Activated naive CD4-positive, alpha-beta T cell (primary cell): ENCODE measurements at regions not wholly inside any gene's neighbourhood (a gene's known extent, or its start where the extent isn't known, plus 50 kb on each side); places are given as distances from the start of the nearest gene placed in this dataset.
"Not testable (repeated sequence)": the region's sequence is repeated elsewhere in the genome, so short reads cannot be mapped to it uniquely, and the experiment has no call there.

Experiments used
- DNase-seq, 4 experiments: peaks; one replicate each; lab custom pipeline; 2025; lab: John Stamatoyannopoulos, UW

- DNase-seq, result no peak
Measured at GRCh38 chr3:102905811-102906210, 471.0 kb downstream of the ZPLD1 start.

GRCh38 chr3:102906818-102907217, 472.0 kb downstream of the ZPLD1 start:
- DNase-seq, result no peak

GRCh38 chr3:102909904-102910303, 475.1 kb downstream of the ZPLD1 start:
- no peak for DNase-seq

- no peak for DNase-seq
Measured at GRCh38 chr3:102916532-102916931, 481.7 kb downstream of the ZPLD1 start.

GRCh38 chr3:102926618-102927017, 491.8 kb downstream of the ZPLD1 start:
- DNase-seq, result no peak

- no peak for DNase-seq
Measured at GRCh38 chr3:102933377-102933776, 498.6 kb downstream of the ZPLD1 start.

GRCh38 chr3:102936511-102937045, 501.8 kb downstream of the ZPLD1 start:
- no peak for DNase-seq

- DNase-seq, result no peak
Measured at GRCh38 chr3:102941786-102942185, 507.0 kb downstream of the ZPLD1 start.

- DNase-seq, result not testable (repeated sequence)
Measured at GRCh38 chr3:102946445-102946844, 511.6 kb downstream of the ZPLD1 start.

GRCh38 chr3:102972350-102972749, 537.5 kb downstream of the ZPLD1 start:
- DNase-seq, result no peak

- no peak for DNase-seq
Measured at GRCh38 chr3:102974333-102974732, 539.5 kb downstream of the ZPLD1 start.

GRCh38 chr3:102979191-102979590, 544.4 kb downstream of the ZPLD1 start:
- no peak for DNase-seq

- no peak for DNase-seq
Measured at GRCh38 chr3:102979682-102980354, 545.0 kb downstream of the ZPLD1 start.

- no peak for DNase-seq
Measured at GRCh38 chr3:102980355-102980696, 545.5 kb downstream of the ZPLD1 start.

GRCh38 chr3:103002425-103003176, 567.8 kb downstream of the ZPLD1 start:
- DNase-seq, result no peak

GRCh38 chr3:103006526-103007183, 571.8 kb downstream of the ZPLD1 start:
- no peak for DNase-seq

- no peak for DNase-seq
Measured at GRCh38 chr3:103009609-103010008, 574.8 kb downstream of the ZPLD1 start.

GRCh38 chr3:103025880-103026279, 591.1 kb downstream of the ZPLD1 start:
- DNase-seq, result no peak

- DNase-seq, result no peak
Measured at GRCh38 chr3:103033841-103034240, 599.0 kb downstream of the ZPLD1 start.

- no peak for DNase-seq
Measured at GRCh38 chr3:103047640-103048039, 612.8 kb downstream of the ZPLD1 start.

- no peak for DNase-seq
Measured at GRCh38 chr3:103048068-103048722, 613.4 kb downstream of the ZPLD1 start.

GRCh38 chr3:103052236-103052830, 617.5 kb downstream of the ZPLD1 start:
- no peak for DNase-seq
